ENCODE measurements at regions not wholly inside any gene's neighbourhood (a gene's known extent, or its start where the extent isn't known, plus 50 kb on each side); places are given as distances from the start of the nearest gene placed in this dataset.

- POLR2A ChIA-PET, result no interaction called here
- CTCF ChIA-PET, result interaction anchor here (0.6 to 2.2 kb wide), 5 partner anchors 14 to 538 kb away, joined by 3 to 16 read pairs (median 4); no protein-coding TSS in a partner anchor
- Histone ChIP-seq H3K4me3 (ENCODE audit: low read depth, low read length) (no peak overlapping the region), H3K4me1 (ENCODE audit: control insufficient read depth, insufficient read depth, low read length) (peaks cover 13% of the 10 kb centered on the region), H3K9me3 (ENCODE audit: control insufficient read depth, insufficient read depth, low read depth, low read length) (no peaks in the 10 kb centered on the region), H3K27ac (ENCODE audit: extremely low read depth, low read depth, low read length) (no peak overlapping the region), H3K36me3 (ENCODE audit: control insufficient read depth in 2 of 2, insufficient read depth in 1 of 2, low read length in 2 of 2) (no peaks in the 10 kb centered on the region)
- TF ChIP-seq ZBTB7A (tag by site-specific recombination; IDR thresholded peaks at IDR 0.05; ENCODE audit: low read depth) (no peak), HOXC10 (CRISPR knock-in tag; IDR thresholded peaks at IDR 0.05) (no peak), BCL11A (tag by site-specific recombination; IDR thresholded peaks at IDR 0.05; ENCODE audit: low read depth) (no peak), ZNF155 (tag by site-specific recombination; IDR thresholded peaks at IDR 0.05) (no peak), ATF2 (tag by site-specific recombination; IDR thresholded peaks at IDR 0.05; ENCODE audit: low read depth) (no peak), ZNF274 (IDR thresholded peaks at IDR 0.05; ENCODE audit: low read length) (no peak), ZNF274 (tag by site-specific recombination; IDR thresholded peaks at IDR 0.05; ENCODE audit: borderline replicate concordance) (no peak), ZNF654 (tag by site-specific recombination; IDR thresholded peaks at IDR 0.05; ENCODE audit: low read depth) (no peak), AEBP2 (tag by site-specific recombination; IDR thresholded peaks at IDR 0.05; ENCODE audit: borderline replicate concordance) (no peak)
Observed at GRCh38 chr18:11324956-11325882, 175.8 kb upstream of the PIEZO2 start.

- ChIA-PET POLR2A (no interaction called here), CTCF (interaction anchor here (0.8 to 2.2 kb wide), 4 partner anchors 13 to 537 kb away, joined by 3 to 16 read pairs (median 4); no protein-coding TSS in a partner anchor)
- no peak overlapping the region for H3K27ac ChIP-seq (ENCODE audit: extremely low read depth, low read depth, low read length)
- H3K4me3 ChIP-seq (ENCODE audit: low read depth, low read length), result no peak overlapping the region
- H3K9me3 ChIP-seq (ENCODE audit: control insufficient read depth, insufficient read depth, low read depth, low read length), result no peaks in the 10 kb centered on the region
- H3K36me3 ChIP-seq (ENCODE audit: control insufficient read depth in 2 of 2, insufficient read depth in 1 of 2, low read length in 2 of 2), result no peaks in the 10 kb centered on the region
- H3K4me1 ChIP-seq (ENCODE audit: control insufficient read depth, insufficient read depth, low read length), result peaks cover 13% of the 10 kb centered on the region
- no peak for TF ChIP-seq SP7 (tag by site-specific recombination; IDR thresholded peaks at IDR 0.05)
- 0 out of 2 replicates have a peak, but pooled peaks have one; percentile 35 for TF ChIP-seq YY2 (tag by site-specific recombination; IDR thresholded peaks at IDR 0.05)
- no peak for TF ChIP-seq SP2 (tag by site-specific recombination; IDR thresholded peaks at IDR 0.05)
- TF ChIP-seq ZNF660 (tag by site-specific recombination; IDR thresholded peaks at IDR 0.05), result 0 out of 2 replicates have a peak, but pooled peaks have one; percentile 52
- TF ChIP-seq ZNF174 (tag by site-specific recombination; IDR thresholded peaks at IDR 0.05), result no peak
- TF ChIP-seq ZBTB17 (tag by site-specific recombination; IDR thresholded peaks at IDR 0.05), result peak; percentile 22; the same call in 1 of the 2 replicates
- no peak for TF ChIP-seq ZEB2 (tag by site-specific recombination; IDR thresholded peaks at IDR 0.05)
Observed at GRCh38 chr18:11324510-11324909, 175.1 kb upstream of the PIEZO2 start.

GRCh38 chr18:11323359-11323819 lies 174.0 kb upstream of the PIEZO2 start:
- ChIA-PET POLR2A (no interaction called here), CTCF (interaction anchor here (0.6 to 2.2 kb wide), 2 partner anchors 12 to 53 kb away, joined by 3 to 16 read pairs; no protein-coding TSS in a partner anchor)
- H3K36me3 ChIP-seq (ENCODE audit: control insufficient read depth in 2 of 2, insufficient read depth in 1 of 2, low read length in 2 of 2), result no peaks in the 10 kb centered on the region
- no peak overlapping the region for H3K4me3 ChIP-seq (ENCODE audit: low read depth, low read length)
- peak overlapping the region; percentile 43; the same call in 1 of the 2 replicates for H3K27ac ChIP-seq (ENCODE audit: extremely low read depth, low read depth, low read length)
- TF ChIP-seq GLIS1 (tag by site-specific recombination; IDR thresholded peaks at IDR 0.05), result peak; percentile 77
- peak; percentile 83 for TF ChIP-seq ZIC2 (tag by site-specific recombination; IDR thresholded peaks at IDR 0.05)
- TF ChIP-seq ZNF426 (tag by site-specific recombination; IDR thresholded peaks at IDR 0.05), result no peak
- TF ChIP-seq TRIM28 (IDR thresholded peaks at IDR 0.05; ENCODE audit: borderline replicate concordance, low read length), result no peak
- H3K9me3 ChIP-seq (ENCODE audit: control insufficient read depth, insufficient read depth, low read depth, low read length), result no peaks in the 10 kb centered on the region
- H3K4me1 ChIP-seq (ENCODE audit: control insufficient read depth, insufficient read depth, low read length), result peaks cover 13% of the 10 kb centered on the region
